ENCODE measurements at regions not wholly inside any gene's neighbourhood (a gene's known extent, or its start where the extent isn't known, plus 50 kb on each side); places are given as distances from the start of the nearest gene placed in this dataset.

- no peak for DNase-seq
Observed at GRCh38 chr5:39525271-39525670, 100.5 kb upstream of the DAB2 start.

- no peak for DNase-seq
Observed at GRCh38 chr5:39523821-39524220, 99.0 kb upstream of the DAB2 start.

GRCh38 chr5:39521940-39522590, 97.3 kb upstream of the DAB2 start:
- no peak for DNase-seq

- DNase-seq: no peak
Observed at GRCh38 chr5:39521098-39521860, 96.5 kb upstream of the DAB2 start.

- no peak for DNase-seq
Observed at GRCh38 chr5:39520232-39520572, 95.4 kb upstream of the DAB2 start.

- DNase-seq: no peak
Observed at GRCh38 chr5:39519566-39520231, 94.9 kb upstream of the DAB2 start.

GRCh38 chr5:39519079-39519478, 94.3 kb upstream of the DAB2 start:
- no peak for DNase-seq

- DNase-seq: no peak
Observed at GRCh38 chr5:39518516-39518915, 93.7 kb upstream of the DAB2 start.

GRCh38 chr5:39517800-39518199, 93.0 kb upstream of the DAB2 start:
- no peak for DNase-seq

GRCh38 chr5:39515881-39516280, 91.1 kb upstream of the DAB2 start:
- DNase-seq: no peak

GRCh38 chr5:39513236-39513635, 88.5 kb upstream of the DAB2 start:
- no peak for DNase-seq

- no peak for DNase-seq
Observed at GRCh38 chr5:39506211-39506610, 81.4 kb upstream of the DAB2 start.

- no peak for DNase-seq
Observed at GRCh38 chr5:39505791-39506190, 81.0 kb upstream of the DAB2 start.

GRCh38 chr5:39505363-39505762, 80.6 kb upstream of the DAB2 start:
- DNase-seq: no peak

GRCh38 chr5:39503155-39503554, 78.4 kb upstream of the DAB2 start:
- peak; percentile 84 for DNase-seq

GRCh38 chr5:39502704-39503103, 77.9 kb upstream of the DAB2 start:
- DNase-seq: peak; percentile 32

GRCh38 chr5:39501397-39501796, 76.6 kb upstream of the DAB2 start:
- no peak for DNase-seq

GRCh38 chr5:39500551-39501175, 75.9 kb upstream of the DAB2 start:
- DNase-seq: no peak

GRCh38 chr5:39498278-39498952, 73.6 kb upstream of the DAB2 start:
- DNase-seq: peak; percentile 72

- DNase-seq: no peak
Observed at GRCh38 chr5:39497322-39497721, 72.5 kb upstream of the DAB2 start.

- DNase-seq: no peak
Observed at GRCh38 chr5:39495227-39495626, 70.4 kb upstream of the DAB2 start.

- DNase-seq: no peak
Observed at GRCh38 chr5:39494534-39494933, 69.8 kb upstream of the DAB2 start.

GRCh38 chr5:39494107-39494510, 69.3 kb upstream of the DAB2 start:
- DNase-seq: no peak
